Bronchial epithelial cell (primary cell): ENCODE measurements at regions not wholly inside any gene's neighbourhood (a gene's known extent, or its start where the extent isn't known, plus 50 kb on each side); places are given as distances from the start of the nearest gene placed in this dataset.
"Not testable (repeated sequence)": the region's sequence is repeated elsewhere in the genome, so short reads cannot be mapped to it uniquely, and the experiment has no call there.

Experiments
- DNase-seq: peaks from one replicate; pipeline ENCODE4 v3.0.0-alpha.2; 2010; ENCODE audit warnings: low read depth
- FAIRE-seq: peaks from 2 replicates; lab custom pipeline; 2011; peaks lifted over from hg19 to GRCh38; lab: Jason Lieb, UNC
- H3K27me3 ChIP-seq: 2 replicates; pipeline ENCODE4 v1.5.1; 2011; ENCODE audit warnings: low read length; ENCODE audit not compliant: control insufficient read depth, insufficient read depth
- H3K36me3 ChIP-seq: 2 replicates; pipeline ENCODE4 v1.5.1; 2011; ENCODE audit warnings: low read length; ENCODE audit not compliant: control insufficient read depth, insufficient read depth
- H3K4me3 ChIP-seq: 2 replicates; pipeline ENCODE4 v1.5.1; 2011; ENCODE audit warnings: mild to moderate bottlenecking, low read depth, low read length, control low read depth
- CTCF ChIP-seq: IDR thresholded peaks from 2 replicates; pipeline ENCODE4 v1.5.1; 2011; ENCODE audit warnings: mild to moderate bottlenecking, moderate library complexity, low read length, control low read depth, inconsistent platforms; ENCODE audit not compliant: insufficient read depth, severe bottlenecking

DNA sequence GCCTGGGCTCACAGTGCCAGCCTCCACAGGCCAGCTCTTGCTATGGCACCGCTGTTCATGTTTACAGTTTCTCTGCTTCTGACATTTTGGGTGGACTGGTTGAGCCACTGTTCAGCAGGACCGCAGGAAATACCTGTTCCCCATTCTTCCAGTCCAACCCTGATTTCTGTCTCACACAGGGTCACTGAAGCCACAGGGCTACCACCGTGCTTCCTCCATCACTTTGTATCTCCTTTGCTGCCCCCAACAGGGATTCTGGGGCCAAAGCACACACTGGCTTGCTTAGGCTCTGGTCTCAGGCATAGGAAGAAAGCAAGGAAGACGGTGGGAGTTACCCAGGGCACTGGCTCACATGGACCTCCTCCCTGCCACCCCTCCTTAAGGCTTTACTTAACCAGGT, 164.5 kb downstream of the UNC5CL start:
- no peak for TF ChIP-seq CTCF
- Histone ChIP-seq H3K36me3 (no peaks in the 10 kb centered on the region), H3K4me3 (no peak overlapping the region), H3K27me3 (peaks cover 6% of the 10 kb centered on the region)
- FAIRE-seq = no peak
- DNase-seq = no peak

- DNase-seq (no peak), FAIRE-seq (no peak)
- H3K36me3 ChIP-seq = no peaks in the 10 kb centered on the region
- TF ChIP-seq CTCF = no peak
- H3K4me3 ChIP-seq = no peak overlapping the region
- H3K27me3 ChIP-seq = peaks cover 6% of the 10 kb centered on the region
These were observed 167.6 kb downstream of the UNC5CL start for GRCh38 chr6:40871424-40871823.

- not testable (repeated sequence) for FAIRE-seq, H3K36me3 ChIP-seq, DNase-seq, H3K27me3 ChIP-seq, H3K4me3 ChIP-seq
These were observed 170.7 kb downstream of the UNC5CL start for GRCh38 chr6:40868089-40868865.

GRCh38 chr6:40867527-40867926, 171.5 kb downstream of the UNC5CL start:
- H3K36me3 ChIP-seq, DNase-seq, H3K27me3 ChIP-seq, FAIRE-seq, H3K4me3 ChIP-seq: not testable (repeated sequence)

- not testable (repeated sequence) for H3K4me3 ChIP-seq, DNase-seq, H3K36me3 ChIP-seq, H3K27me3 ChIP-seq, FAIRE-seq
These were observed 173.8 kb downstream of the UNC5CL start for GRCh38 chr6:40865259-40865658.

- H3K4me3 ChIP-seq = no peak overlapping the region
- TF ChIP-seq CTCF = no peak
- no peaks in the 10 kb centered on the region for H3K36me3 ChIP-seq
- DNase-seq = no peak
- no peak for FAIRE-seq
- peaks cover 2% of the 10 kb centered on the region for H3K27me3 ChIP-seq
These were observed 178.6 kb downstream of the UNC5CL start for GRCh38 chr6:40860443-40860842.

- FAIRE-seq (no peak), DNase-seq (no peak)
- TF ChIP-seq CTCF = no peak
- Histone ChIP-seq H3K36me3 (no peaks in the 10 kb centered on the region), H3K4me3 (no peak overlapping the region), H3K27me3 (peaks cover 2% of the 10 kb centered on the region)
These were observed 182.8 kb downstream of the UNC5CL start for GRCh38 chr6:40856271-40856670.
